GM18511 (cell line): ENCODE measurements at regions not wholly inside any gene's neighbourhood (a gene's known extent, or its start where the extent isn't known, plus 50 kb on each side); places are given as distances from the start of the nearest gene placed in this dataset.
A peak's percentile ranks its signal among the peaks of the same experiment; 100 is the strongest.
"Not testable (repeated sequence)": the region's sequence is repeated elsewhere in the genome, so short reads cannot be mapped to it uniquely, and the experiment has no call there.

Experiments used
- ATAC-seq: cut with Tn5 transposase; IDR thresholded peaks from one replicate; pipeline ENCODE4 v1.9.1; 2021; ENCODE audit warnings: mild to moderate bottlenecking, moderate library complexity; ENCODE audit not compliant: unreplicated experiment

DNA sequence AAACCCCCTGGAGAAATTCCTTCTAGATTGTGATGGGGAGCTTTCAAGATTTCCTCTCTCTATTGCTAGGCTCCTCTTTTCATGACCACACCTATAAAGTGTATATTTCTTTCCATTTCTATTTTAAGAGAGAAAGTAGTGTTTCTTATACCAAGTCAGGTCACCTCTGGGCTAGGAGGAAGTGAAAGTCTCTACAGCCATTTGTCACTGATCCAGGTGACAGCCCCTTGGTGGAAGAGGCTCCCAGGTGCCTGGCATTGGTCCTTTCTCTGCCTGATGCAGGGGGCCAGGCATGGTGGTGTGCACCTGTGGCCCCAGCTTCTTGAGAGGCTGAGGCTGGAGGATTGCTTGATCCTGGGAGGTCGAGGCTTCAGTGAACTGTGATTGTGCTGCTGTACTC is 64.7 kb downstream of the DHCR7 start:
- ATAC-seq, result peak; percentile 77

DNA sequence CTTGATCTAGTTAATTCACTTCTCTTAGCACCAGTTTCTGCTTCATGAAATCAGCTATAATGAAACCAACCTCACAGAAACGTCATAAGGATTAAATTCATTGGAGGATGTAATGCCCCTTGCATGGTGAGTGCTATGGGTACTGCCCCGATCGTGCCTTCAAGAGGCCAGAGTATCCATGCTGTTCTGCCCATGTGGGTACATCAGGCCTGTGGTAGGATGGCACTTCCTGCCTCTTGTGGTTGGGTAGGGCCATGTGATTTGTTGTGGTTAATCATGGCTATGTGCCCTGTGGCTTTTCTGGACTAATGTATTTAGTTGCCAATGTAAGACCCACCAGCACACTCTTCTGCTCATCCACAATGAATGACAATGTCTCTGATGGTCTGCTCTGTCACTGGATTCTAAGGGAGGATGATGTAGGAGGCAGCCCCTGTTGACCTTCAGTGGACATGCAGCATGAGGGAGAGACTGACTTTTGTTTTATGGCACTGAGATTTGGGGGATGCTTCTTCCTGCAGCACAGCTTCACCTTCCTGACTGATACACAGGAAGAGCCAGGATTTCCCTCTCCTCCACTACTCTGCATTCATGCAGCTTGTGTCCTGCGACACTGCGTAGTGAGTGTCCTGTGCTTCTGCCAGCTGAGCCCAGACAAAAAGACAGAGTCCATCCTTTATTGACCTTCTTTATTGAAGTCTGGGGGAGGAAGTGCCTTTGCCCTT is 66.2 kb downstream of the DHCR7 start:
- ATAC-seq, result no peak

DNA sequence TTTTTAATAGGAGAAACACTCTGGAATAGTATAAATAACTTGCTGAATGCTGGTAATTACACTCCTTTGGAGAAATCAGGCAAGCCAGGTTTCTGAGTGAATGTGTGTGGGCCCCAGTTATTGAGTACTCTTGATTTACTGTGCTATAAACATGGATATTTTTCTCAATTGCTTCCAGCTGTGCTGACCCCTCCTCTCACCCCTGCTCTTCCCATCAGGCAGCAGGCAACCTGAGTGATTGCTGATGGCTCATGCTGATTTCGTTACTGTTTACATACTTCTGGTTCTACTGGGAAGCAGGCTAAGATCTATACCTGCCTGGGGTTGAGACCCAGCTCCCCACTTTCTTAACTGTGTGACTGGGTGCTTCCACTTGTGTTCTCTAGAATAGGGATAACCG is 68.5 kb downstream of the DHCR7 start:
- no peak for ATAC-seq

DNA sequence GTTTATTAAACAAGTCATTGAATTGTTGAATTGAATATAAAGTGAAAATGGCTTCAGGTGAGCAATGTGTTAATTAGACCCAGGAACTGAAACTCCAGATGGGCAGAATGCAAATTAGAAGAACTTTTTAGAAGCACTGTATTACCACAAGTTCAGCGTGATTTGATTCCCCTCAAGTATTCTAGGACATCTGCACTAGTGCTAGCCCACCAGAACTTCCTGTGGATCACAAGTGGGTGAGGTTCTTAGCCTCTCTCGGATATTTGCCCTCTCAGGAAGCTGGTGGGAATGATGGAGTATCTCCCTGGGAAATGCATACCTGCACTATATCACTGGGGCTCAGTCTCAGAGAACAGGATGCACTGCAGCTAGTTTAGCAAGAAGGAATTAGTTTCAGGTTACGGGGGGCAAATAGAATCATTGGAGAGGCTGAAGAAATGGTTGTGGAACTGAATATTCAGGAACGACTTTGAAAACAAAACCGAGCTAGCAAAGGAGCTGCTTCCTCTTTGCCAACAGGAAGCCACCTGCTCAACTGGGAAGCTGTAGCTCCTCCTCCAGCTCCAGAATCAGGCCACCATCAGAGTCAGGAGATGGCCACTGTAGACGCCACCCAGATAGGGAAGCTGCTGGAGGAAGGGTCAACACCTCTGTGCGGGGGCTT is 74.3 kb downstream of the DHCR7 start:
- peak; percentile 77 for ATAC-seq

DNA sequence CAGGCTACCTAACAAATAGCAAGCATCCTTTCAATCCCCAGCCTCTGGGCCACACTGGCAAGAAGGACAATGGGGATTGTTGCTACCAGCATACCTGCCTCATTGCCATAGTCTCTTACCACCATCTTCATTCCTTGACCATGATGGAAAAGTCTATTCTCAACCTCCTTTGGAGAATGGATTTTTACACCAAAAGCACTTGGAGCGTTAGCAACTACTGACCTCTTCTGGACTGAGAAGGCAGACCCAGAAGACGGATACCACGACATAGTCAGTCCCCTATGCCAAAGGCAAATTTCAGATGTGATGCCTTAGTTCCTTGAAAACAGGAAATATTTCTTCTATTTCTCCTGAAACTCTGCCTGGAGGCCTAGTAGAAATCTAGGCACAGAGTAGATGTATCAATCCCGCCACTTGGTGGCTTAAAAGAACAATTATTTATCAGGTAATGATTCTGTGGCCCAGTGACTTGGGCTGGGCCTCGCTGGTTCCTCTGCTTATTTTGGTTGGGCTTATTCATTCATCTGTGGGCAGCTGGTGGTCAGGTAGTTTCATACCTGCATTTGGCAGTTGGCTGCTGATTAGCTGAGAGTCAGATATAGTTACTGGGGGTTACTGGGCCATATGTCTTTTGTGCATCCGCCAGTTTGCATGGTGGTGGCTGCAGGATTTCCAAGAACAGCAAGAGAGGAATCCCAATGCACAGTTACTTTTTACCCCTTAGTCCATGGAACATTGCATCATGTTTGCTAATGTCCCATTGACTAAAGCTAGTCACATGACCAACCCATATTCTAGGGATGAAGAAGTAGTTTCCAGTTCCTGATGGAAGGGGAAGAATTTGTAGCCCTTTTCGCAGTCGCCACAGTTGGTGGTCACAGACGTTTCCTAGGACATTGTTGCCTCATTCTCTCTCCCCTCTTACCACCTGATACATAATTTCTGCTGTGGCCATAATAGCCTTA is 75.2 kb downstream of the DHCR7 start:
- peak; percentile 16 for ATAC-seq

DNA sequence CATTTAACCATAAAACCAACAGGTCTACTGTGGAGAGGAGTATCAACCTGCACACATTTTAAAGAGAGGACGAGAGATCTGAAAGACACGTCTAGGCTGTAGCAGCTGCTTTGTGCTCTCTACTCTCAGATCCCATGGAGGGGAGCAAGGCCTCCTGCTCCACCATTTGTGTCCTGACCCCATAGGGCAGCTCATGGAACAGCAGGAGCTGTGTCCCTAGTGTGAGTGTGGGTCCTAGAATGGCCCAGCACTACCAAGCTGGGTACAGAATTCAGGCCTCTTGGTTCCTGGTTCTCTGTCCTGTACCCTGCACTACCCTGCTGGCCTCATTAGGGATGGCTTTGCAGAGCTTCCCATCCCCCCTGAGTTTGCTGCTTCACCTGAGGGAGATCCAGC is 76.5 kb downstream of the DHCR7 start:
- ATAC-seq, result no peak

DNA sequence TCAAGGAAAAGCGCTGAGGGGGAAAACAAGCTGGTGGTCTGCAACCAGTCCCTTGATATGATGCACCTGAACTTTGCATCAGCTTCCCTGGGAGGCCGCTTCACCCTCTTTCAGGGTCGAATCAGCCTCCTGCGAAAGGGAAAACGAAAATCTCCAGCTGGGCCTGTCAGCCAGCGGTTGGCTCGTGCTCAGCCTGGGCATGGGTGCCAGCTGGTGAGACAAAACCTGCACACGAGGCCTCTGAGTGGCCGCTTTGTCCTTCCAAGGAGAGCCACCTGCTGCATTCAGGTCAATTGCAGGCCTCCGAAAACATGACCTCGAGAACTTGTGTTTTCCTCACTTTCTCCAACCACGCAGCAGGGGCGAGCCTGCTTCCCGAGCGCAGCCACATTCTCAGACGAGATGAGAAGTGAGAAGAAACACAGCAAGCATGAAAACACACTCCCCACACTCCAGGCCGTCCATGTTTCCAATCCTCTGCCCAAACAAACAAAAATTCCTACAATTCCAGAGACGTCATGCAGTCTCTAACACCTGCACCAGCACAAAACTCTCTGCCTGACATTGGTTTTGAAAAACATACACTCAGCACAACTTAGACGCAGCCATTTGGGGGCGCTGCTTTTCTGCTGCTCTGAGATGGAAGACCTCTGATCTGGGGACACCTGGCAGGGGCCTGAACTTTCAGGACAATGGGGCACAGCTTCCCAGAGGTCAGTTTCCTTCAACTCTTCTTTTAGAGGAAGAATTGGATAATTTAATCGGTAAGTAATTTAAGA is 77.1 kb downstream of the DHCR7 start:
- no peak for ATAC-seq

DNA sequence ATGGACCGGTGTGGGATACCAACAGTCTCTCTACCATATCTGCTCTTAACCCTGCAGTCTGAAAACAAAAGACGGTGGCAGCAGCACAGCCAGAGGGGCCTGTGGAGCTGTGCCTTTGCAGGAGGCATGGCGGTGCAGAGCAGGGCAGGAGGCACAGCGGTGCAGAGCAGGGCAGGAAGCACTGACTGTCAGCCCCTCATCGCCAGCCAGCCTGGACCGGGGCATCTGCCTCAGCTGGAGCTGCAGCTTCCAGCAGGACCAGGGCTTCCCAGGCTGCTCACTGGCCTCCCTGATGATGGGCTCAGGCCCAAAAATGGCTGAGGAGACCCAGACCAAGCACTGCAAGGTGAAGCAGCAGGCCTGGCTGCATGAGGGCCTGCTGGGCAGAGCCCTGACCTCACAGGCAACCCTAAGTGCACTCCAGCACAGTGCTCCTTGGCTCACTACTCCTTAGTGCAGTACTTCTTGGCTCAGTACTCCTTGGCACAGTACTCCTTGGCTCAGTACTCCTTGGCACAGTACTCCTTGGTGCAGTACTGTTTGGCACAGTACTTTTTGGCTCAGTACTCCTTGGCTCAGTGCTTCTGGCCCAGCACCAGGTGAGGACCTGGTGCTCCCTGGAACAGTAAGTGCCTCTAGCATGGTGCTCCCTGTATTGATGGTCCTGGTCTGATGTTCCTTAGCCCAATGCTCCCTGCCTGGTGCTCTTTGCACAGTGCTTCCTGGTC is 78.0 kb downstream of the DHCR7 start:
- ATAC-seq, result no peak

DNA sequence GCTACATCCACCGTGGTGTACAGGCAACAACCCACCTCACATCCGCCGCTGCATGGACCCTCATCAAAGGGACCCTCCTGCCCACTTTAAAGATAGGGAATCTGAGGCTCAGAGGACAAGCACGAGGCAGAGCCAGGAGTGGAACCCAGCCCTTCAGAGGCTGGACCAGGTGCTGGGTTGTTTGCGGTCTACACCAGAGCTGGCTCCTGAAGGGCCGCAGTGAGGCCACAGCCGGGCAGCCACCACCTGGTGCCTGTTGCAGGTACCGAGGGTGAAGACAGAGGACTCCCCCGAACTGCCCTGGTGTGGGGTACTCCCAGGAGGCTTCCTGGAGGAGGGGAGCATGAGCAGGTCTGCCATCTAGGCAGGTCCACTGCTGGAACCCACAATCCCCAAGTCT is 78.8 kb downstream of the DHCR7 start:
- no peak for ATAC-seq

DNA sequence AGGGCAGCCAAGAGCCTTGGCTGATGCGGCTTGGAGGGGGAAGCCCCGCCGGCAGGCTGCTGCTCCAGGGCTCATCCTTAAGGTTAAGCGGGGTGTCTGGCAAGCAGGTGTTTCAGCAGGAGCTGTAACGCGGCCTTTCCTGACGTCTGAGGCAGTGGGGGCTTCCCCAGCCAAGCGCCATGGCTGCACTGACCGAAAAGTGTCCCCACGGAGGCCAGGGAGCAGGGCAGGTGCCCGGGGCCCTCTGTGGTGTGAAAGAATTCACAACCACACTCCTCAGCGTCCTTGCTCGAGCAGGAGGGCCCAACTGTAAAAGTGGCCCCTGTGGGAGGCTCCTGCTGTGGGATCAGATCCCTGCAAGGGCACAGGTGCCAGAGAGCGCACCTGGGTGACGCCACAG is 79.2 kb downstream of the DHCR7 start:
- no peak for ATAC-seq

DNA sequence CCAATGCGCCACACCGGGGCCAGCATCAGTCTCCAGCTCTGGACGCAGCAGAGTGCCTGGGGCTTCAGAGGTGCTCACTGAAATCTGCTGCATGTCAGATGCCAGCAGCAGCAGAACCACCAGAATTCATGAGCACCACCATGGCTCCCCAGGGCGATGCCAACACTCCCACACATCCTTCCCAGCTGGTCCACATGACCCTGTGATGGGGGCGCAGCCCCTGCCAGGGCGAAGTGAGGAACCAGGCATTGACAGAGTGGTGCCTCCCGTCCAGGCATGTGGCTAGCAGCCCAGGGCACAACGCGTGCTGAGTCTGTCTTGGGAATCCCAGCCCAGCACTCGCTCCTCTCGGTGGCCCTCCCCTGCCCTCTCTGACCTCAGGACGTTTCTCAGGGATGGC is 80.4 kb downstream of the DHCR7 start:
- ATAC-seq, result no peak

DNA sequence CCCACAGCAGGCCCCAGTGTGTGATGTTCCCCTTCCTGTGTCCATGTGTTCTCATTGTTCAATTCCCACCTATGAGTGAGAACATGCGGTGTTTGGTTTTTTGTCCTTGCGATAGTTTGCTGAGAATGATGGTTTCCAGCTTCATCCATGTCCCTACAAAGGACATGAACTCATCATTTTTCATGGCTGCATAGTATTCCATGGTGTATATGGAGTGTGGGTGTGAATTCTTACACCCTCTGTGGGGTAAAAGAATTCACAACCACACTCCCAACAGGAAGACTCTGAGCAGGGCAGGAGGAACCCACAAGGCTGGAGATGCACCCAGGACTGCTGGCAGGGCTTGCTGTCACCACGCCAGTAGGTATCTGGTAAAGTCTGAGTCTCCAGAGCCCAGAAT is 80.9 kb downstream of the DHCR7 start:
- not testable (repeated sequence) for ATAC-seq

DNA sequence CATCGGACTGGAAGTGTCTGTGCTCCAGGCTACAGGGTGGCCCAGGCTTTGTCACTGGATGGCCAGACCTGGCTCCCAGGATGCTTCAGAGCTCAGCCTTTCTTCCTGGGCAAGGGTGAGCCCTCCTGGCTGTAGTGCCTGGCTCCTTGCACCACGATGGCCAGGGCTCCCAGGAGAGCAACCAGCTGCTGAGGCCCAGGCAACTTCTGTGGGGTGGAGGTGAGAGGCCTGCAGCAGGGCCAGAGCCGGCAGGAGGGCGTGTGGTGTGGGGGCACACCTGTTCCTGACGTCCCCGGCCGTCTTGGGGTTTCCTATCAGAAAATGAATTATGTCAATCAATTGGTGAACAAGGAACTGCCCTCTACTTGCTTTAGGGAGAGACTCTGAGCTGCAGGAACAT is 82.1 kb downstream of the DHCR7 start:
- no peak for ATAC-seq

DNA sequence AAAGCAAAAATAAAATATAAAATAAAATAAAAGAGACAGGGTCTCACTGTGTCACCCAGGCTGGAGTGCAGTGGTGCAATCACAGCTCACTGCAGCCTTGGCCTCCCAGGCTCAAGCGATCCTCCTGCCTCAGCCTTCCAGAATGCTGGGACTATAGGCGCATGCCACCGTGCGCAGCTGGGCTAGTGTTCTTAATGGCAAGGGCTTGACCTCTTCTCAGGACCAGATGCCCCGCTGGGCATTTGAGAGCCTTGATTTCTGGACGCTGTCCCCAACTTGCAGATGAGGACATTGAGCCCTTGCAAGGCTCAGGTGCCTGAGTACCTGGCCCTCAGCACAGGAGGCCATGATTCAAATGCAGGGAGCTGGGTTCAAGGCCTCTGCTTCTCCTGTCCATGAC is 82.6 kb downstream of the DHCR7 start:
- ATAC-seq, result no peak

DNA sequence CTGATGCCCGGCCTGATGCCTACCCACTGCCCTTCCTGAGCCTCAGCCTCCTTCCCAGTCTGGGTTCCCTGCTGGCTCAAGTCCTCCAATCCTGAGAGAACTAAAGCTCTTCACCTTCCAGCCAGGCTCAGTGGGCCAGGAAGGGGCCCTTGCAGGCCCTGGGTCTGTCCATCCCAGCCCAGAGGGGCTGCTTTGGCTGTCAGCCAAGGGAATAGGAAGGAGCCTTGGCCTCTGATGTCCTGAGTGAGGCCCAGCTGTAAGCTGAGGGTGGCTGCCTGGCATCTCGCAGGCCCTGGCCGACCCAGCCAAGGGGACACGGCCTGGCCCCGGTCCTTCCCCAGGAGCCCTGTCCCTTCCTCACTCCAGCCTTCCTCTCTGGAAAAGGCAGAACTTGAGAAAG is 83.4 kb downstream of the DHCR7 start:
- ATAC-seq, result no peak

DNA sequence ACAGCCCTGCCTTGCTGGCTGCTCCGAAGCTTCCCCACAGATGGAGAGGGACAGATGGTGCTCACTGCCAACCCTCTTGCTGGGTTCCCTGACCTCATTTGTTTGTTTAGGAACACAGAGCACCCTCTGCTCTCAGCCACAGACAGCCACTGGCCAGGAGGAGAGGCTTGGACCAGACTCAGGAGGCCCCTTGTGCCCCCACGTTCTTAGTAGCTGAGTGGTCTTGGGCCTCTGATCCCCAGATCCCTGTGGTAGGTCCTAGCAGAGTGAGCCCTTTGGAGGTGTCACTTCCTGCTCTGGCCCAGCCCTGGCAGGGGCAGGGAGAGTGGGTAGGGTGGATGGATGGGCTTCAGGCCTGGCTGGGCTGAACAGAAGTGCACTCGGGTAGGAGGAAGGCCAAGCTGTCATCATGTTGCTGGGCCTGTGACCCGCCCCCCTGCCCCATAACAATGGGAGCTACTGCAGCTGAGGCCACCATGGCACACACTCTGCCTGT is 84.0 kb downstream of the DHCR7 start:
- no peak for ATAC-seq

DNA sequence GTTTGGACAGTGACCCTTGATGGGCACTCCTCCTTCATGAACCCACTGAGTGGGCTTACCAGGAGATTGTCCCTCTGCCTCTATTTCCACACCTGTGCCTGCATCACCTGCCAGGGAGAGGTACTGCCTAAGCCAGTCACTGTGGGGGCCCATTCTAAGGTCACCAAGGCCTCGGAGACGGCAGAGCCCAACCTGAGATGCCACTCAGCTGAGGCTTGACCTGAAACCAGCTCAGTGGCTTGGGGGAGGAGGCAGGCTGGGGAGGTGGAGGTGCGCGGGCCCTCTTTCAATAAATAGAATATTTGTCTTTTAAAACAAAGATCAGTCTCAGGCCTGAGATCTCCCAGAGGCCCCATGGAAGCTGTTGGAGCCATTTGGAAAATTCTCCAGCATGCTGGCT is 84.5 kb downstream of the DHCR7 start:
- no peak for ATAC-seq

DNA sequence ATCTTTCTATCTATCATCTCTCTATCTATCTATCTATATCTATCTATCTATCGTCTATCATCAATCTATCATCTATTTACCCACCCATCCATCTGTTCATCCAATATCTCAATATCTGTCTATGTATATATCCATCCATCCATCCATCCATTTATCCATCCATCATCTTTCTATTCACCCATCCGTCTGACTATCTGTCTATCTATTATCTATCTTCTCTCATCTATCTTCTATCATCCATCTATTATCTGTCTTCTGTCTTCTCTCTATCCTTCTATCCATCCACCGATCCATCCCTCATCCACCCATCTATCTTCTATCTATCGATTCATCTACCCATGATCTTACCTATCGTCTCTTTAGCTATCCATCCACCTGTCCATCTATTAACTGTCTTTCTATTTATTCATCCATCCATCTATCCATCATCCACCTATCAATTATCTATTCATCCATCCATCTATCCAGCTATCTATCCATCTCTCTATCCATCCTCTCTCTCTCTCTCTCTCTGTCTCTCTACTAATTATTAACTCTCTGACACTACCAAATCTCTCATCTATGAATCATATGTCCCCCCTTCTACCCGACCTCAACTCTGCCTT is 89.1 kb downstream of the DHCR7 start:
- ATAC-seq, result no peak

DNA sequence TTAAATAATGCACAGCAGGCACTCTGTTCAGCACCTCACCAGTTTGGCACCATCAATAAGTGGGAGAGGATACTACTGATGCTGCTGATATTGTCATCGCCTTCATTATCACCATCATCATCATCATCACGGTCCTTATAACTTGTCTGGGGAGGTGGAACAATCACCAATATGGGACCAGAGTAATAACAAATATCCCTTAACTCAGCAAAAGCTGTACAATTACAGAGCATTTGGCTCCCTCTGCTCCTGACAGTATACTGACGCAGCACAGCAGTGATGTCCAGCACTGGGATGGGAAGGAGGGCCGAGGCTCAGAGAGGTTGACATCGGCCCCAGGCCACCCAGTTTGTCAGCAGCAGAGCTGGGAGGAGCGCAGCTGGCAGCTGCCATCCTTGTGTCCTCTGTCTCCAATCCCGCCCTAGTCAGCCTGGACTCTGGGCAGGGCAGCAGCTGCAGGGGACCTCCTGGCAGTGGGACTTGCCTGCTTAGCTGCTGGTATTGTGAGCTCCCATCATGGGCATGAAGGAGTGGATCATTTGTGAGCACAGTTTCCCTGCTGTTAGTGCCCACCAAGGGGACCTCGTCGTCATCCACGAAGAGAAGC is 90.0 kb downstream of the DHCR7 start:
- no peak for ATAC-seq
